ENCODE measurements at regions not wholly inside any gene's neighbourhood (a gene's known extent, or its start where the extent isn't known, plus 50 kb on each side); places are given as distances from the start of the nearest gene placed in this dataset.
A peak's percentile ranks its signal among the peaks of the same experiment; 100 is the strongest.
"Not testable (repeated sequence)": the region's sequence is repeated elsewhere in the genome, so short reads cannot be mapped to it uniquely, and the experiment has no call there.

DNA sequence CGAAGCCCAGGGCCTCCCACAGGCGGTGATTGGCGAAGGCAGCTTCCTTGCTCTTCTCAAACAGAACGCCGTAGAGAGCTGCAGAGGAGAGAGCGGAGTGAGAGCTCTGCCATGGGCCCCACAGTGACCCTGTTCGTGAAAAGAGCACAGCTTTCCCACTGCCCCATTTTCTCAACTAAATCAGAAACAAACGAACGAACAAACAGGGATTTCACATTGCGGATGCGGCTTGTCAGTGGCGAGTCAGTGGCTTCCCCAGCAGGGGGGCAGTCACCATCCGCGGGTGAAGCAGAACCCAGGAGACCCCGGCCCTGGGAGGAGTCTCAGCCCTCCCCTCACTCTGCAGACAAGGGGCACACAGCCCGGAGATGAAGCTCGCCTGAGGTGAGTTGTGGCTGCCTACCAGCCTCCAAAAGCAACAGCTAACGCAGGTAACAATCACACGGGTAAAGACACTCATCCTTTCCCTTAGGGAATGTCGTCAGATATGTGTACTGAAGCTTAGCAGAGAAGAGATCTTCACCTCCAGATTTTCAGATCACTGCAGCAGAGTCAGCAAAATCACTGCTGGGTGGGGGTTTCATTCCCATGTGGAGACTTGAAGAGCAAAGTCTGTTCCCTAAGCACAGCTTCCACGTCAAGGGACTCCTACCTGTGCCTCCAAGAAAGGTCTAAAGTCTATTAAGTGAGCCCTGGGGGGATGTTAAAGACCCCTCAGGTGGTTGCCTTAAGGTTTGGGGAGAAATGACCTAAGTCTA, 51.2 kb upstream of the GPR31 start:
- H3K27me3 Mint-ChIP-seq (ENCODE audit: low read depth), result peaks cover 23% of the 10 kb centered on the region
- DNase-seq, result no peak
- H3K9me3 Mint-ChIP-seq, result no peaks in the 10 kb centered on the region
- peaks cover 6% of the 10 kb centered on the region for H3K4me1 Mint-ChIP-seq (ENCODE audit: low read depth)
- H3K27ac Mint-ChIP-seq, result no peak overlapping the region
- H3K4me3 Mint-ChIP-seq, result no peak overlapping the region
- ATAC-seq (replicated peaks in 1 of 2), result no peak
- H3K36me3 Mint-ChIP-seq (ENCODE audit: insufficient read depth in 2 of 2), result no peaks in the 10 kb centered on the region

DNA sequence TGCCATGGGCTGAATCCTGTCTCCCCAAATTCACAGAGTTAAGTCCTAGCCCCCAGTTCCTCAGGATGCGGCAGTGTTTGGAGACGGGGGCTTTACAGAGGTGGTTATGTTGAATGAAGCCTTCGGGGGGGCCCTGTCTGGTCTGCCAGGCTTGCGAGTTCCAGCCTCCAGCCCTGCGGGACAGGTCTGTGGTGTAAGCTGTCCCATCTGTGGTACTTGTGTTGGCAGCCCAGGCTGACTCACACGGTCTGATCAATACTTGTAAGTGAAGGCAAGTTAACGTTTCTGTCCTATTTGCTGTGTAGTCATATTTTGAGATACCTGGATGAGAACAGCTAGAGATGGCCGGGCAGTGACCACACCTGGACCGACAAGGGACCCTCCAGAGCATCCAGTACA, 51.8 kb upstream of the GPR31 start:
- Mint-ChIP-seq H3K4me1 (ENCODE audit: low read depth) (peaks cover 6% of the 10 kb centered on the region), H3K27ac (no peak overlapping the region), H3K4me3 (no peak overlapping the region), H3K36me3 (ENCODE audit: insufficient read depth in 2 of 2) (no peaks in the 10 kb centered on the region), H3K9me3 (no peaks in the 10 kb centered on the region), H3K27me3 (ENCODE audit: low read depth) (peaks cover 23% of the 10 kb centered on the region)
- ATAC-seq (replicated peaks in 1 of 2) (no peak), DNase-seq (no peak)

DNA sequence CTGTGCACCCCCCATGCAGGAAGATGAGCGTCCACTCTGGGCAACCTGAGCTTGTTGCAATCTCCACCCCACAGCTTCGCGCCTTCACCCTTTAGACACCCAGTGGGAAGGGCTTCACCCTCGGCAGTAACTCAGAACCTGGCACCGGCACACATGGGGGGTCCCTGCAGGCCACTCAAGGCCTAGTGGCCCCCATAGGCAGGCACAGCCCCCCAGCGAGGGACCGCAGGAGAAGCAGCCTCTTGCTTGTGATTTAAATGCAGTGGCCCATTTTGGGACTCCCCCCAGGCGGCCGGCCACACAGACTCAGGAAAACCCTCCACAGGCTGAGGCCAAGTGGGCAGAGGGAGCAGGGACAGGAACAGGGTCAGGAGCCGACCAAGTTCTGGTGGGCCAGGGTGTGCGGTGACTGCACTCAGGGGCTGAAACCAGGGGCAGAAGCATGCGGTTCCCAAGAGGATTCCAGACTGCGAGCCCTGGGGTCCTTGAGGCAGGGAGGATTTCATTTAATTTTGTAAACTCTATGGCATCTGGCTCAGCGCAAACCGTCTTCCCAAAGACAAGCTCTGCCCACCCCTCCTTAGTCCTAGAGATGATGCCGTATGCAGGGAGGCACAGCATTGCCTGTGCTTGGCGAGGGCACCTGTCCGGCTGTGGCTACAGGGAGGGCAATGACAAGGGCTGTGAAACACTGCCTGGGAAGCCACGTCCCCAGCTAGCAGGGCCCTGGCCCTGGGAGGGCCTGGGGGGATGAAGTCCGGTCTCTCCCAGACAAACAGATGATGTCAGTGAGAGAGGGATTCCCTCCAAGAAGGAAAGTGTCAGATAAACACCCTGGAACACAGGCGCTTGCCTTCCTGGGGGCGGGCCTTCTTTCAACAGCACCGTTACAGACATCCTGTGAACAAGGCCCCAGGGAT, 52.9 kb upstream of the GPR31 start:
- Mint-ChIP-seq H3K27ac (no peak overlapping the region), H3K4me1 (ENCODE audit: low read depth) (peaks cover 6% of the 10 kb centered on the region), H3K36me3 (ENCODE audit: insufficient read depth in 2 of 2) (no peaks in the 10 kb centered on the region), H3K9me3 (no peaks in the 10 kb centered on the region), H3K4me3 (no peak overlapping the region), H3K27me3 (ENCODE audit: low read depth) (peaks cover 23% of the 10 kb centered on the region)
- no peak for ATAC-seq (replicated peaks in 1 of 2)
- no peak for DNase-seq

DNA sequence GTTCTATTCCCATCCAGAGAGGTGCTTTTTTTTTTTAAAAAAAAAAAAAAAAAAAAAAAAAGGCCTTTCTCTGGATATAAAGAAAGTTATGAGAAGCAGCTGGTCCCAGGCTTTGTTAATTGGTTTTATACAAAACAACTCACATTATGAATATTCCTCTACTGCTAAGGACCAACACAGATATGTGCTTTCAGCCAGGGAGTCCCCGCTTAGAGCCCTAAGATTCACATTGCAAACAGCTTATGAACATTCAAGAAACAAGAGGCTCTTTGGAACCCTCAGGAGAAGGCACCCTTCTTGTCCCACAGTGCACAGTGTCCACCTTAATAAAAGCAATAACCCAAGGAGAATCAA, 53.5 kb upstream of the GPR31 start:
- H3K4me1 Mint-ChIP-seq (ENCODE audit: low read depth), result peaks cover 6% of the 10 kb centered on the region
- no peaks in the 10 kb centered on the region for H3K9me3 Mint-ChIP-seq
- H3K27me3 Mint-ChIP-seq (ENCODE audit: low read depth), result peaks cover 21% of the 10 kb centered on the region
- H3K27ac Mint-ChIP-seq, result no peak overlapping the region
- H3K4me3 Mint-ChIP-seq, result no peak overlapping the region
- DNase-seq (no peak), ATAC-seq (replicated peaks in 1 of 2) (no peak)
- no peaks in the 10 kb centered on the region for H3K36me3 Mint-ChIP-seq (ENCODE audit: insufficient read depth in 2 of 2)

DNA sequence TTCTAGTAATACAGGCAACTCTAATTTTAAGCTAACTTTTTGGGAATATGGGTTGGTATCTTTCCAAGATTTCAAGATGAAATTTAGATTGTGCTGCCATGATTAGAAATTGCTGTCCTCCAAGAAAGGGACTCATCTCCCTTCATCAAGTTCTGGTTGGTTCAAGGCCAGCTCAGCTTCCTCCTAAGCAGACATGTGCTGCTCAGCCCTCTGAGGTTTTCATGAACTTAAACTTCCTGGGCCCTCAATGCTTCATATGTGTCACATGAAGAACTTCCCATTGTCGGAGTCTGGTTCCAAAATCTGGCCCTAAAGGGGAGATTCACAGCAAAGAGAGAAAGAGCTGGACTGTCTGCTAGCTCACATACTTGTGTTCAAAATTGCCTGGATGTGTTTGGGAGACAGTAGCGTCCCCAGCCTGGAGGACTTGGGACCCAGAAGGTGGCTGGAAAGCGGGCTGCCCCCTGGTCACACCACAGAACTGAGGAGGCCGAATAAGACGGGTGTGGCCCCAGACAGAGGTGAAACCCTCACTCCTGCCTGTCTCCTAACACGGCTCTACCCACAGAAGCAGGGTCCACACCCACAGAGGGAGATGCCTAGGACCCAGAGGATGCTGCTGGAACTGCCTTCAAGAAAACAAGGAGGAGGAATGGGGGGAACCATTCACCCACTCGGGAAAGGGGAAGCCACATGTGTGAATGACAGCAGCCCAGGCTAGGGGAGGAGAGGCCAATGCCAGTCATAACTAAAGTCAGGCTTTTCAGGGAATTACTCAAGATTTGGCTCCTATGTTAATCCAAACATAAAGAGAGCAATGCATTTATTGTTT, 54.3 kb upstream of the GPR31 start:
- Mint-ChIP-seq H3K9me3 (no peaks in the 10 kb centered on the region), H3K36me3 (ENCODE audit: insufficient read depth in 2 of 2) (no peaks in the 10 kb centered on the region), H3K27me3 (ENCODE audit: low read depth) (peaks cover 13% of the 10 kb centered on the region), H3K4me3 (no peak overlapping the region), H3K27ac (no peak overlapping the region), H3K4me1 (ENCODE audit: low read depth) (peaks cover 6% of the 10 kb centered on the region)
- ATAC-seq (replicated peaks in 1 of 2) (no peak), DNase-seq (peak in 1 of 2 donors; percentile 15)

DNA sequence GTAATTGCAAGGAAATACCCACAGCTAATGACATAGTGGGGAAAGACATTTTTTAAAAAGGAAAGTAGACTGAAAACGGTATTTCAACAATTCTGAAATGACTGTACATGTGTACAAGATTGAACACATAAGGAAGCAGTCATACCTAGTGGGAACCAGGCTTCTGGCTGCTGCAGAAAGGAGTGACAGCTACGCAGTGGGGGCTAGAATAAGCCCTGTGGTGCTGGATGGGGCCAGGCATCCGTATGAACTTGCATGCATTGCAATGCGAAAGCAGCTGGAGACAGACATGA, 54.9 kb upstream of the GPR31 start:
- ATAC-seq (replicated peaks in 1 of 2), result peak; percentile 86 to 91
- DNase-seq, result peak; percentile 9 to 17

DNA sequence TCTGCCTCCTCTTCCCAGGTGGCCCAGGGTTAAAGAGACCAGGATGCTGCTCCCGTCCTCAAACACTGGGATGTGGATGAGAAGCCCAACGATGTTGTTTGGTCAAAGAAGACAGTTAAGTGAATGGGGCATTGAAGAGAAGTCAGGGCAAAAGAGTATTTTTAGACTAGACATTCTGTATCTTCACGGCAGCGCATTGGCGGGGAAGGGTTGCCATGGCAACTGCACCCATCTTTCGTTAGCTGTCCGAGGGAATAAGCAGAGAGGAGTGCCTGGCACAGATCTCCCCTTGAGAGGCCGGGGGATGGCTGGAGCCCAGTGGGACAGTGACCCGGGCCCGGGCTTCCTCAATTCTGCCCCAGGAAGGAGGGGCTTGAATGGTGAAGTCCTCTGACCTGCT, 56.4 kb upstream of the GPR31 start:
- Mint-ChIP-seq H3K9me3 (no peaks in the 10 kb centered on the region), H3K4me3 (no peak overlapping the region), H3K27me3 (ENCODE audit: low read depth) (peaks cover 12% of the 10 kb centered on the region), H3K4me1 (ENCODE audit: low read depth) (peaks cover 6% of the 10 kb centered on the region), H3K36me3 (ENCODE audit: insufficient read depth in 2 of 2) (no peaks in the 10 kb centered on the region), H3K27ac (no peak overlapping the region)
- DNase-seq (no peak), ATAC-seq (replicated peaks in 1 of 2) (no peak)

More for the DNA sequence above, 54.9 kb upstream of the GPR31 start:
- peaks cover 8% of the 10 kb centered on the region for H3K27me3 Mint-ChIP-seq (ENCODE audit: low read depth)
- H3K4me1 Mint-ChIP-seq (ENCODE audit: low read depth), result peaks cover 6% of the 10 kb centered on the region
- H3K4me3 Mint-ChIP-seq, result no peak overlapping the region
- no peak overlapping the region for H3K27ac Mint-ChIP-seq
- no peaks in the 10 kb centered on the region for H3K36me3 Mint-ChIP-seq (ENCODE audit: insufficient read depth in 2 of 2)
- no peaks in the 10 kb centered on the region for H3K9me3 Mint-ChIP-seq

DNA sequence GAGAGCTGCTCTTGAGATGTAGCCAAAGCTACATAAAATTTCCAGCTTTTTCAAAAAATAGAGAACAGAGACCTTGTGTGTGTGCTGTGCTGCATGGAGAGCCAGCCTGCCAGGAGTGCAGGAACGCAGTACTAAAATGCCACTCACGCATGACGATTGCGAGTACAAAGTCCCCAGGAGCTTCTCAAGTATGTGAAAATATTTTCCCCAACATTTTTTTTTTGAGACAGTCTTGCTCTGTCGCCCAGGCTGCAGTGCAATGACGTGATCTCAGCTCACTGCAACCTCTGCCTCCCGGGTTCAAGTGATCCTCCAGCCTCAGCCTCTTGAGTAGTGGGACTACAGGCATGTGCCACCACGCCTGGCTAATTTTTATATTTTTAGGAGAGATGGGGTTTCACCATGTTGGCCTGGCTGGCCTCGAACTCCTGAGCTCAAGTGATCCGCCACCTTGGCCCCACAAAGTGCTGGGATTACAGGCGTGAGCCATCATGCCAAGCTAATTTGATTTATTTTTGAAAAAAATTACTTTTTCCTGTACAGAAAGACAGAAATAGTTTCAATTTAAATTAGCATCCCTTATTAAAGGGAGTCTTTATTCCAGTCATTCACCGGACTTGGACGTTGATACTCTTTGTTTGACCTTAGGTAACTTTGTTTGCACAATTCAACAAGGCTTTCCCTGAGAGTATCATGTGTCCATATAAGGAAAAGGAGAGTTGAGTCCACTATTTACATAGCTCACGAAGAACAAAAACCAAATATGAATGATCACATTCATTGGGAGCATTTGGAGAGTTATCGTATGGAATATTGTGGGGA, 57.9 kb upstream of the GPR31 start:
- not testable (repeated sequence) for H3K9me3 Mint-ChIP-seq; H3K4me1 Mint-ChIP-seq (ENCODE audit: low read depth); H3K4me3 Mint-ChIP-seq; H3K27me3 Mint-ChIP-seq (ENCODE audit: low read depth); ATAC-seq (replicated peaks in 1 of 2); H3K27ac Mint-ChIP-seq; H3K36me3 Mint-ChIP-seq (ENCODE audit: insufficient read depth in 2 of 2); DNase-seq

DNA sequence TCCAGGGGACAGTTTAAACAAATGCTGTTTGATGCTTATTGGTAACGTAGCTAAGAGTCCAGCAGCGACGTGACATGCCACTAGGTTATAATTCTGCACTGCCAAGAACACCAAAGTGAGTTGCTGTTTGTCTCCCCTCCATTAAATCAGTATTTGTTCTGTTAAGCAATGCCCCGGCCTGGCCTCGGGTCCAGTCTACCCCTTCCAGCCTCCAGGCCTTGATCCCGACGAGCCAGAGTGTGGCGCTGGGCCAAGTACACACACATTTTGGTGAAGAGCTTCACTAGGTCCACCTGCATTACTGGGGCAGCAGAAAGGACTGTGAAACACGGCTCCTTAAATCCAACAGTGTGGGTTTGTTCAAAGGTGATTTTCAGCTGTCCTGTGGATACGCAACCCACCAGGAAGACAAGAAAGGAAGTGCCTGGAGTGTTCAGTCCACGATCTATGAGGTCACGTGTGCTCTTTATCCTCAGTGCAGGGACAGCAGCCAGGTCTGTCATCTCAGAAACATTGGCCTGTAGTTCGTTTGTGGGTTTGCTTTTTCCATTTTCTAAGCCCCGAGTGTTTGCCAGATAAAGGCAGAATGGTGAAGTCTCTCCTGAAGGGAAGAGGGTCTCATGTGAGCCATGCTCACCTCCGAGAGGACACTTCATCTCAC, 58.7 kb upstream of the GPR31 start:
- not testable (repeated sequence) for ATAC-seq (replicated peaks in 1 of 2); H3K4me1 Mint-ChIP-seq (ENCODE audit: low read depth); H3K27ac Mint-ChIP-seq; H3K4me3 Mint-ChIP-seq; H3K36me3 Mint-ChIP-seq (ENCODE audit: insufficient read depth in 2 of 2); DNase-seq; H3K27me3 Mint-ChIP-seq (ENCODE audit: low read depth); H3K9me3 Mint-ChIP-seq

DNA sequence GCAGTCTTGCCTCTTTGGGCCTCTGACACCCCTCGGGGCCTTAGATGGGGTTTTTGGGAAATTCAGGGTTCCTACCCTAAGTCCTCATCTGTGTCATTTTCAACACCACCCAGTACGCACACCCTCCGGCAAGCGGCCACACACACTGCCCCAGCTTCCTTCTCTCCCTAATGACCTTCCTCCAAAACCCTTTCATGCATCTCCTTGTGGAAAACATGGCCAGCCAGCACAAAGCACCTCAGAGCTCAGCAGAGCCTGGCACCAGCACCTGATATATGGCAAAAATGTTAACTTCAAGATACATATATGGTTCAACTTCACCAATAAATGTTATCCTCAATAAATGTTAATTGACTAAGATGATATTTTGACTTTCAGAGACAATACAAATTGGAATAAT, 59.3 kb upstream of the GPR31 start:
- not testable (repeated sequence) for DNase-seq; H3K36me3 Mint-ChIP-seq (ENCODE audit: insufficient read depth in 2 of 2); H3K27me3 Mint-ChIP-seq (ENCODE audit: low read depth); H3K27ac Mint-ChIP-seq; H3K9me3 Mint-ChIP-seq; ATAC-seq (replicated peaks in 1 of 2); H3K4me3 Mint-ChIP-seq; H3K4me1 Mint-ChIP-seq (ENCODE audit: low read depth)

DNA sequence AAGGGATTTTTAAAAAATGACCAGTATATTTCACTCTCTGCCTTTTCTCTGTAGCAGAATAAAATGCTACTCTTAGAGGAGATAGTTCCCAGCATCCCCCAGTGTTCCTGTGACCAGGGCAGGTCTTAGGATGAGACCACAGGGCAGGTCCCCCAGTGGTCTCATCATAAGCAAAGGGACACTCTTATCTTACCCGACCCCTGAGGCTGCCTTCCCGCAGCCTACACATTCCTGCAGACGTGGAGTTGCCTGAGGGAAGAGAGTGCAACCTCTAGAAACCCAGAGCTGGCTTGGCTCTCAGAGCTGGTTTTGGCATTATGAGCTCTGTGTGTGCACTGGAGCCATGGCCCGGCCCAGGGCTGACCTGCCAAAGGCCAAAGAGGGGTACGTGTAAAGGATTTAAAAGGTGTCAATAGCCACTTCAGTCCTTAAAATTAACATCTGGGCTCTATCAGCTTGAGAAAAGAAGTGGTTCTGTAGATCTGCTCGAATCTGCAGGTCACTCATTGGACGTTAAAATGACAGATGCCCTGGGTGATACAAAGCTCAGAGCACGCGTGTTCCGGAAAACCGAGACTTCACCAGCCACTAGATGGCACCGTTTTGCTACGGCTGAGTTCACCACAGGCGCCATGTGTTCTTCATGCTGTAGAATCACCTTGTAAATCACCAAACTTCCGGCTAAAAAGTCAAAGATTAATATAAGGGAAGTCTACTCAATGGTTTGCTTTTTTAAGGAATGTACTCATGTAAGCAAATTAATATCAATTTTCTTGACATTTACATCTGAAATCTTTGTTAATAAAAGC, 60.4 kb upstream of the GPR31 start:
- ATAC-seq (replicated peaks in 1 of 2) (peak; percentile 62 to 81), DNase-seq (peak; percentile 20 to 25)
- H3K4me3 Mint-ChIP-seq; H3K36me3 Mint-ChIP-seq (ENCODE audit: insufficient read depth in 2 of 2); H3K4me1 Mint-ChIP-seq (ENCODE audit: low read depth); H3K27ac Mint-ChIP-seq; H3K27me3 Mint-ChIP-seq (ENCODE audit: low read depth); H3K9me3 Mint-ChIP-seq: not testable (repeated sequence)

DNA sequence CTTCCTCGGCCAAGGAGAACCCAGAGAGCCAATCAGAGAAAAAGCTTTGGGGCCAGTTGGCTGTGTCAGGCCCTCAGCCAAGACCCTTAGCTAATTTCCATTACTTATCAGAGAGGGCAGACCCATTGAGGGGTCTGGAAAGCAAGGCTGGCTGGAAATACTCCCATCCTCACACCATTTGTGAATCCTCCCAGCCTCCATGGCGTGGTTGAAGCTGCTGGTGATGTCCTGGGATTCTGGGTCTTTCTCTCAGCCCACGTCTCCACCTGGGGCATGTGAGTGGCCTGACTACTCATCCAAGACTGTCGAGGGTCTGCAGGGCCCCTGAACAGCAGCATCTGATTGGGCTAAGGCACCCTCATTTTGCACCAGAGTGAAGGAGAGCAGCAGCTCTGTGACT, 61.3 kb upstream of the GPR31 start:
- not testable (repeated sequence) for H3K27me3 Mint-ChIP-seq (ENCODE audit: low read depth); ATAC-seq (replicated peaks in 1 of 2); H3K4me1 Mint-ChIP-seq (ENCODE audit: low read depth)

More for the DNA sequence above, 61.3 kb upstream of the GPR31 start:
- not testable (repeated sequence) for H3K36me3 Mint-ChIP-seq (ENCODE audit: insufficient read depth in 2 of 2); H3K4me3 Mint-ChIP-seq; H3K9me3 Mint-ChIP-seq; H3K27ac Mint-ChIP-seq; DNase-seq

Data from activated T-cell treated with anti-CD3 and anti-CD28 coated beads, Interleukin-2, amount 50 U/mL, for 72 hours (primary cell).